ENCODE measurements at regions not wholly inside any gene's neighbourhood (a gene's known extent, or its start where the extent isn't known, plus 50 kb on each side); places are given as distances from the start of the nearest gene placed in this dataset.

GRCh38 chr13:30551189-30551588, 66.5 kb upstream of the USPL1 start:
- TF ChIP-seq, protein P1, sequence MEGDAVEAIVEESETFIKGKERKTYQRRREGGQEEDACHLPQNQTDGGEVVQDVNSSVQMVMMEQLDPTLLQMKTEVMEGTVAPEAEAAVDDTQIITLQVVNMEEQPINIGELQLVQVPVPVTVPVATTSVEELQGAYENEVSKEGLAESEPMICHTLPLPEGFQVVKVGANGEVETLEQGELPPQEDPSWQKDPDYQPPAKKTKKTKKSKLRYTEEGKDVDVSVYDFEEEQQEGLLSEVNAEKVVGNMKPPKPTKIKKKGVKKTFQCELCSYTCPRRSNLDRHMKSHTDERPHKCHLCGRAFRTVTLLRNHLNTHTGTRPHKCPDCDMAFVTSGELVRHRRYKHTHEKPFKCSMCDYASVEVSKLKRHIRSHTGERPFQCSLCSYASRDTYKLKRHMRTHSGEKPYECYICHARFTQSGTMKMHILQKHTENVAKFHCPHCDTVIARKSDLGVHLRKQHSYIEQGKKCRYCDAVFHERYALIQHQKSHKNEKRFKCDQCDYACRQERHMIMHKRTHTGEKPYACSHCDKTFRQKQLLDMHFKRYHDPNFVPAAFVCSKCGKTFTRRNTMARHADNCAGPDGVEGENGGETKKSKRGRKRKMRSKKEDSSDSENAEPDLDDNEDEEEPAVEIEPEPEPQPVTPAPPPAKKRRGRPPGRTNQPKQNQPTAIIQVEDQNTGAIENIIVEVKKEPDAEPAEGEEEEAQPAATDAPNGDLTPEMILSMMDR (IDR thresholded peaks at IDR 0.05; ENCODE audit: low read depth, low read length, missing control alignments): peak; percentile 50
- no peak overlapping the region for H3K4me3 ChIP-seq (ENCODE audit: low read depth, low read length)
- DNase-seq (ENCODE audit: low read depth): no peak

DNA sequence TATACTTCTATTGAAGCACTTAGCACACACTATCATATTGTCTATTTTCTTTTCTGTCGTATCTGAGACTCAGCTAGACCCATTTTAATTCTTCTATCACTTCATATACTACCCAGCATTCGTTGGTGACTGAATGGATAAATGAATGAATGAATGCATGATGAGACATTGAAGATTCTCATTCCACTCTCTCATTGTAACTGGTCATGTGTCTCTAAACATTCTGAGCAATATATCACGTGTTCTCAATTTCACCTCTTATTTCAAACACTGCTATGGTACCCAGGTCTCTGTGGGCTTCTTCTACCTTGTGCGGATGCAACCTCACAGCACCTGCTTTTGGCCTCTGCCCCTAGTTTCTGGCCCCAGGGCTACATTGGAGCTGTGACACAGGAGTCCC, 65.2 kb upstream of the USPL1 start:
- no peak overlapping the region for H3K4me3 ChIP-seq (ENCODE audit: low read depth, low read length)
- TF ChIP-seq, protein P1 (IDR thresholded peaks at IDR 0.05; ENCODE audit: low read depth, low read length, missing control alignments): no peak
- no peak for DNase-seq (ENCODE audit: low read depth)

- no peak overlapping the region for H3K4me3 ChIP-seq (ENCODE audit: low read depth, low read length)
- TF ChIP-seq, protein P1 (IDR thresholded peaks at IDR 0.05; ENCODE audit: low read depth, low read length, missing control alignments): no peak
- DNase-seq (ENCODE audit: low read depth): no peak
Measured at GRCh38 chr13:30559274-30559673, 58.4 kb upstream of the USPL1 start.

GRCh38 chr13:30560212-30560611, 57.5 kb upstream of the USPL1 start:
- DNase-seq (ENCODE audit: low read depth): no peak
- TF ChIP-seq, protein P1 (IDR thresholded peaks at IDR 0.05; ENCODE audit: low read depth, low read length, missing control alignments): no peak
- H3K4me3 ChIP-seq (ENCODE audit: low read depth, low read length): no peak overlapping the region

DNA sequence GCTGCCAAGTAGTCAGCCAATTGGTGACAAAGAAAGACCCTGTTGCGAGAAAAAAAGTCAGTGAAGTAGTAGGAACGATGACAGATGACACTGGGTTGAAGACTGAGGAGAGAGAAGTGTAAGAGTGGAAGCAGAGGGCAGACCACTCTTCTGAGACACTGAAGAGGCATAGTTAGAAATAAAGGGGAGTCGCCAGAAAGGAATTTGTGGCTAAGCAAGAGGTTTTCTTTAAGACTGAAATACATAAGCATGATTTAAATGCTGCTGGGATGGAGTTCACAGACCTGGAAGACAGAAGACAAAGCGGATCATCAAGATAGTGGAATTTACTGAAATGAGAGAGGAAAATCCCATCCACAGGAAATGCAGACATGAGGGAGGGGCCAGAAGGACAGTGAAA, 56.2 kb upstream of the USPL1 start:
- H3K4me3 ChIP-seq (ENCODE audit: low read depth, low read length): no peak overlapping the region
- no peak for DNase-seq (ENCODE audit: low read depth)
- TF ChIP-seq, protein P1 (IDR thresholded peaks at IDR 0.05; ENCODE audit: low read depth, low read length, missing control alignments): no peak

- TF ChIP-seq, protein P1 (IDR thresholded peaks at IDR 0.05; ENCODE audit: low read depth, low read length, missing control alignments): no peak
- no peak overlapping the region for H3K4me3 ChIP-seq (ENCODE audit: low read depth, low read length)
- no peak for DNase-seq (ENCODE audit: low read depth)
Measured at GRCh38 chr13:30564489-30564888, 53.2 kb upstream of the USPL1 start.

- H3K4me3 ChIP-seq (ENCODE audit: low read depth, low read length): no peak overlapping the region
- no peak for DNase-seq (ENCODE audit: low read depth)
- TF ChIP-seq, protein P1 (IDR thresholded peaks at IDR 0.05; ENCODE audit: low read depth, low read length, missing control alignments): no peak
Measured at GRCh38 chr13:30565658-30566057, 52.1 kb upstream of the USPL1 start.
